ENCODE measurements at regions not wholly inside any gene's neighbourhood (a gene's known extent, or its start where the extent isn't known, plus 50 kb on each side); places are given as distances from the start of the nearest gene placed in this dataset.

GRCh38 chr16:75806487-75806886, 80.2 kb upstream of the CPHXL start:
- TF ChIP-seq CTCF (IDR thresholded peaks at IDR 0.05) (no peak), POLR2AphosphoS5 (IDR thresholded peaks at IDR 0.05) (no peak), EP300 (IDR thresholded peaks at IDR 0.05; ENCODE audit: low read depth) (no peak)
